Mesothelial cell of epicardium (in vitro differentiated cells): ENCODE measurements at regions not wholly inside any gene's neighbourhood (a gene's known extent, or its start where the extent isn't known, plus 50 kb on each side); places are given as distances from the start of the nearest gene placed in this dataset.

Experiments used
- DNase-seq, 2 experiments: peaks; one replicate each; pipeline ENCODE4 v3.0.0; 2021; ENCODE audit warnings: low spot score in 2 of 2; ENCODE audit not compliant: unreplicated experiment in 2 of 2
- H3K27ac Mint-ChIP-seq: 2 replicates; pipeline ENCODE4 v1.8.0; 2021; ENCODE audit warnings: mixed read lengths
- H3K27me3 Mint-ChIP-seq: 2 replicates; pipeline ENCODE4 v1.8.0; 2021; ENCODE audit warnings: low read depth, mixed read lengths
- H3K36me3 Mint-ChIP-seq: 2 replicates; pipeline ENCODE4 v1.8.0; 2021; ENCODE audit warnings: mixed read lengths
- H3K4me1 Mint-ChIP-seq: 2 replicates; pipeline ENCODE4 v1.8.0; 2021; ENCODE audit warnings: mixed read lengths
- H3K4me3 Mint-ChIP-seq: 2 replicates; pipeline ENCODE4 v1.8.0; 2021; ENCODE audit warnings: mild to moderate bottlenecking, moderate library complexity, mixed read lengths
- H3K9me3 Mint-ChIP-seq: 2 replicates; pipeline ENCODE4 v1.8.0; 2021; ENCODE audit warnings: mixed read lengths
- CTCF ChIP-seq: fragments of 200-600 bp; sonication (generic); IDR thresholded peaks from one replicate; pipeline ENCODE4 v1.5.0; 2021; ENCODE audit warnings: antibody characterized with exemption; ENCODE audit not compliant: unreplicated experiment

GRCh38 chr5:86977190-86977589 is 290.5 kb upstream of the RASA1 start:
- peaks cover 3% of the 10 kb centered on the region for H3K27me3 Mint-ChIP-seq
- H3K4me1 Mint-ChIP-seq: no peaks in the 10 kb centered on the region
- DNase-seq: no peak
- no peak for TF ChIP-seq CTCF
- H3K27ac Mint-ChIP-seq: no peak overlapping the region
- peaks cover 3% of the 10 kb centered on the region for H3K9me3 Mint-ChIP-seq
- no peaks in the 10 kb centered on the region for H3K36me3 Mint-ChIP-seq
- H3K4me3 Mint-ChIP-seq: no peak overlapping the region

- H3K36me3 Mint-ChIP-seq: no peaks in the 10 kb centered on the region
- no peak for TF ChIP-seq CTCF
- H3K4me3 Mint-ChIP-seq: no peak overlapping the region
- H3K4me1 Mint-ChIP-seq: no peaks in the 10 kb centered on the region
- DNase-seq: no peak
- peaks cover 3% of the 10 kb centered on the region for H3K9me3 Mint-ChIP-seq
- H3K27ac Mint-ChIP-seq: no peak overlapping the region
- peaks cover 2% of the 10 kb centered on the region for H3K27me3 Mint-ChIP-seq
Observed at GRCh38 chr5:86977808-86978207, 289.9 kb upstream of the RASA1 start.

DNA sequence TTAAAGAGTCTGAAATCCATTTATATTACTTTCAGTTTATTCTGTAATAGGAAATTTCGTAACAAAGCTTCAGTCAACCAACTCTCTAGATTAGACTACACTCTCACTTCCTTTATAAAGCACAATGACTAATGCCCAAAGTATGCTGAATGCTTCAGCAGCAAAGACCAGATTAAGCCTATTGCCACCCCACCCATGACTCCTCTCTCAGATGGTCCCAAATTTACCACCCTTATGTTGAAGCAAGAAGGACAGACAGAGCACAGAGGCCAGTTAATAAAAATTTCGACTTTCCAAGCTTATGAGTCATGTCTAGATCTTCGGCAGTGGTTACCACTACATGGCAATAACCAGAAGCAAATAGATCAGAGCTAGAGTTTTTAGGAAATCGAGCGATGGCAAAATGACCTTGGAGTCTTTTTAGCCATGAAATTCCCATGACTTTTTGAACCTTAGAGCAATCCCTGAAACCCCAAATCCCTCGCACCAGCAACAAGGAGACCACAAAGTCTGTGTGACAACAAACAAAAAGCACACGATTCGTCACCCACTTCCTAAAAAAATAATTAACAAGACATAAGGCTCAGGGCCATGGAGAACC is 287.8 kb upstream of the RASA1 start:
- Mint-ChIP-seq H3K4me1 (no peaks in the 10 kb centered on the region), H3K9me3 (peaks cover 3% of the 10 kb centered on the region), H3K27ac (no peak overlapping the region), H3K36me3 (no peaks in the 10 kb centered on the region), H3K4me3 (no peak overlapping the region), H3K27me3 (no peaks in the 10 kb centered on the region)
- no peak for DNase-seq
- no peak for TF ChIP-seq CTCF

- Mint-ChIP-seq H3K36me3 (no peaks in the 10 kb centered on the region), H3K27ac (no peak overlapping the region), H3K27me3 (no peaks in the 10 kb centered on the region), H3K4me1 (no peaks in the 10 kb centered on the region), H3K9me3 (peaks cover 3% of the 10 kb centered on the region), H3K4me3 (no peak overlapping the region)
- no peak for TF ChIP-seq CTCF
- no peak for DNase-seq
Observed at GRCh38 chr5:86981898-86982297, 285.8 kb upstream of the RASA1 start.

- Mint-ChIP-seq H3K36me3 (no peaks in the 10 kb centered on the region), H3K27ac (no peak overlapping the region), H3K9me3 (peaks cover 3% of the 10 kb centered on the region), H3K27me3 (no peaks in the 10 kb centered on the region), H3K4me3 (no peak overlapping the region), H3K4me1 (no peaks in the 10 kb centered on the region)
- TF ChIP-seq CTCF: no peak
- DNase-seq: no peak
Observed at GRCh38 chr5:86983208-86983607, 284.5 kb upstream of the RASA1 start.

GRCh38 chr5:86986837-86987236 is 280.8 kb upstream of the RASA1 start:
- no peak for DNase-seq

More at GRCh38 chr5:86986837-86987236, 280.8 kb upstream of the RASA1 start:
- H3K27ac Mint-ChIP-seq: no peak overlapping the region
- H3K4me3 Mint-ChIP-seq: no peak overlapping the region
- H3K4me1 Mint-ChIP-seq: no peaks in the 10 kb centered on the region
- H3K9me3 Mint-ChIP-seq: peaks cover 3% of the 10 kb centered on the region
- no peaks in the 10 kb centered on the region for H3K27me3 Mint-ChIP-seq
- no peaks in the 10 kb centered on the region for H3K36me3 Mint-ChIP-seq
- TF ChIP-seq CTCF: no peak
